Erythroblast (primary cell): ENCODE measurements at regions not wholly inside any gene's neighbourhood (a gene's known extent, or its start where the extent isn't known, plus 50 kb on each side); places are given as distances from the start of the nearest gene placed in this dataset.

ENCODE experiments used
- DNase-seq, 2 experiments: peaks; one replicate each; lab custom pipeline; 2025; lab: John Stamatoyannopoulos, UW
- GATA1 ChIP-seq: IDR thresholded peaks from 2 replicates; pipeline ENCODE4 v1.6.1; 2011; ENCODE audit warnings: low read depth, mild to moderate bottlenecking, control low read depth, low read length, moderate library complexity
- POLR2A ChIP-seq: IDR thresholded peaks from 2 replicates; pipeline ENCODE4 v1.6.1; 2011; ENCODE audit warnings: mild to moderate bottlenecking, low read length

- no peak for DNase-seq
- TF ChIP-seq POLR2A = no peak
- no peak for TF ChIP-seq GATA1
Observed at GRCh38 chr5:97907646-97908400, 724.8 kb upstream of the RIOK2 start.

DNA sequence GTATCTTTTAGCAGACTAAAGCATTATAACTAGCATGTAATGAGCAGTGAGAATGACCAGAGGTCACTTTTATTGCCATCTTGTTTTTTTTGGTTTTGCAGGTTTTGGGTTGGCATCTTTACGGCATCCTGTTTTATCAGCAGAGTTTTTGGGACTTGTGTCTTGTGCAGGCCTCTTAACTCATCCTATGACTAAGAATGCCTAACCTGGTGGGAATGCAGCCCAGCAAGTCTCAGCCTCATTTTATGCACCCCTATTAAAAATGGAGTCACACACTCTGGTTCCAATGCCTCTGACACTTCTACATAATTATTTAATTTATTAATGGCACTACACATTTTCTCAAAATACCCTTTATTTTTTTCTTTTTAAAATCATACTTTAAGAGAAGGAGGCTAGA, 726.5 kb upstream of the RIOK2 start:
- TF ChIP-seq POLR2A (no peak), GATA1 (no peak)
- DNase-seq = no peak

DNA sequence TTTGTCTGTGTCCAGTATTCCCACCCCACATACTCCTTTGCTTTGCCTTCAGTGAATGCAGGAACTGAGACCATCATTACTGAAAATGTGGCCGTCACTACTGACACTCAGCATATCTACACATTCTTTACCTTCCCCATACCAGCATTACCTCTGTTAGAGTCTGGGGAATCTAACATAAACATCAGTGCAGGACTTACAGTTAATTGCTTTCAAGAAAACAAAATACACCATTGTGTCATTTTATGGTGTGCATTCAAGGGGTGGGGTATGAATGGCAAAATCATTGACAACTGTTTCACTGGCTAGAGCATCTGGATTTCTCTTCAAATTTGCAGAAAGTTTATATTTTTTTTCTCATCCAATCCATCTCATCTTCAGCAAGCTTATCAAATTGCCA, 731.4 kb upstream of the RIOK2 start:
- TF ChIP-seq GATA1 (no peak), POLR2A (no peak)
- DNase-seq = no peak

DNA sequence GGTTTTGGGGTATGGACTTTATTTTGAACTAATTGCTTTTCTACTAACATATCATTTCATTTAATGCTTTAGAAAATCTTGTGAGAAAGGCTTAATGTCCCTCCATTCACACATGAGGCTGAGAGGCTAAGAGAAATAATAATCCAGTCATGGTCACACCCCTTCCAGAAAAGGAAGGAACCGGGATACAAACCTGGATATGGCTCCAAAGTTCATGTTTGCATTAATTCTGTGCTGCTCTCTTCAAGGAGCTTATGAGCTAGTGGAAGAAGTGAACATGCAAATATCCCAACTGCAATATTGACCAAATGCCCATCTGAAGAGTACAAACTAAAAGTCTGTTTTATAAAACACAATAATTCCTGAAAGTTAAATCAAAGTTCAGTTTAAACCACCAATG, 732.1 kb upstream of the RIOK2 start:
- TF ChIP-seq GATA1 (no peak), POLR2A (no peak)
- no peak for DNase-seq

DNA sequence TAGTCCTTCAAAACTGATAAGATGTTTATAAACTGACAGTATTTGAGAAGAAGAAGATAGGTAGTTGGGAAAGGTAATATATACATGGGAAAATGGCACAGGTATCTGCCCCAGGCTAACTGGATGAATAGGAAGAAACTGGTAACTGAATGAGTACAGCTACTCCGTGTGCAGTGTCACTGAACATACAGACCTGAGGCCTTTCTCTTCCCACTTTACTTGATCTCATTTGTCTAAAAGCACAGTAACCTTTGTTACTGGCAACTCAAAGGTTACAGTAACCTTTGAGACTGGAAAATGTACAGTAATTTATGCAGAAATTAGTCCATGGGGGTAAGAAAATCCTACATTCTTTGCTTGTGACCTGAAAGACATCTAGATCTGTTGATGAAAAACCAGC, 735.0 kb upstream of the RIOK2 start:
- TF ChIP-seq GATA1 (no peak), POLR2A (no peak)
- DNase-seq = no peak

- TF ChIP-seq POLR2A (no peak), GATA1 (no peak)
- DNase-seq = no peak
Observed at GRCh38 chr5:97918620-97919019, 735.6 kb upstream of the RIOK2 start.

- no peak for DNase-seq
- TF ChIP-seq POLR2A (no peak), GATA1 (no peak)
Observed at GRCh38 chr5:97919719-97920118, 736.7 kb upstream of the RIOK2 start.

DNA sequence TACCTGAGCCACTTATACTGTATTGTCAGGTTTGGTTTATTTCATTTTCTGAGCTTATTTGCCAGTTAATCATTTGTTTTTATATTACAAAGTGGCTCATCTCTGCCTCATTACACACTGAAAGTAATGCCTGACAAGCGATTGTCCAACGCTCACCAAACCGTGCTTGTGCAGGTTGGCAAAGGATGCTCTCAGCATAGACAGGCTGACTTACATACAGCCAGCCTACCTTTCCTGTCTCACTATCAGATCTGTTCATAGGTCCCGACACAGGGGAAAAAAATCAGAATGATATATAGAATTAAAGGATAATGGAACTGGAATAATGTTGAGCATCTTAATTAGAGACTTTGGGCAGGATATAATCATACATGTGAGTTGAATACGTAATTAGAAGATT, 739.7 kb upstream of the RIOK2 start:
- DNase-seq = no peak
- TF ChIP-seq POLR2A = no peak

DNA sequence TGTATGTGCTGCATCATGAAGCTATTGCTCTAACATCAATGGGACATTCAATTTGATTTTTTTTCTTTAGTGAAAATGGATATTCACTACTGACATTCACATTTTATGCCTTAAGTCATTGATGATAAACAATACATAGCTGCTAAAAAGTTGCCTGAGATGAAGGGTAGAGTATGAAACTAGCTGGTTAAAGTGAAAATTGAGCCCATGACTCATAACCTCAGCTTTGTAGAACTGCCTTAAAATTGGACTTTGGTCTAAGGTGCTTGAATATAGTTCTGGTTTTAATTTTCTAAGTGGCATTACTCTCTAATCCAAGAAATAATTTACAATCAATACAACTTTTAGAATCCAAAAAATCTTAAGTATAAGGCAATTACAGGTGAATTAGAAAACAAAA, 740.4 kb upstream of the RIOK2 start:
- no peak for TF ChIP-seq GATA1
- no peak for TF ChIP-seq POLR2A
- DNase-seq = no peak

GRCh38 chr5:97923997-97924396, 741.0 kb upstream of the RIOK2 start:
- TF ChIP-seq GATA1 (no peak), POLR2A (no peak)

DNA sequence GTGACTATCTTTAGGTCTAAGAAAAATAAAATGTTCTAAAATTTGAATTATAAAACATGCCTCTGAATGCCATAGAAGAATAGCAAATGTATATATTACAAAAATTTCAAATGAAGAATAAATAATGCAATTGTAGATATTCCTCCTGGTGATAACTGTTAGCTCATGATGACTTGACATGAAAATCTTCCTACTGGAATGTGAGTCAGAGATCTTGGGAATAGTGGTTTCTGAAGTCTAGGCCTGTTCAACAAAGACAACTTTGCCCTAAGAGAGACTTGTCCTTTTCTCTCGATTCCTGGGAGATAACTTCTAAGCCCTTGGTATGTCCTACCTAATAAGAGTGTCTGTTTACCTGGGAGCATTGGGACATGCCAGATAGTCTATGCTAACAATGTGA, 746.3 kb upstream of the RIOK2 start:
- DNase-seq = no peak
- TF ChIP-seq POLR2A (no peak), GATA1 (no peak)

More at GRCh38 chr5:97923997-97924396, 741.0 kb upstream of the RIOK2 start:
- no peak for DNase-seq

- DNase-seq = no peak
- TF ChIP-seq GATA1 (no peak), POLR2A (no peak)
Observed at GRCh38 chr5:97931829-97932228, 748.8 kb upstream of the RIOK2 start.

DNA sequence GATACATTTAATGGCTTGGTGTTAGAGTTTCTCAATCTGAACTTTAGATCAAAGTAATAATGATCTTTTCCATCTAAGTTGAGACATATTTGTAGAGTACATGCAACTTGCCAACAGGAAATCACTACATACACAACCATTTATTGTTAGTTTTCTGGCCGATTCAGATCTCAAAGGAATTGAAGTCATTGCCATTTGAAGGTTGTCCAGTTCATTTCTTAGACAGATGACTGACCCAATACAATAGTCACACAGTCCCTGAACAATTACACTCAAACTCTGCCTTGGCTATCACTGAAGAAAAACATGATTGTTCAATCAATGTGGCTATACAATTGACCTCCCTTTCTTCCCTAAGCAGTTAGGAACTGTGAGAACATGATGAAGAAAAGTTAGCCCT, 753.2 kb upstream of the RIOK2 start:
- DNase-seq = no peak
- no peak for TF ChIP-seq POLR2A

GRCh38 chr5:97937846-97938245, 754.8 kb upstream of the RIOK2 start:
- TF ChIP-seq POLR2A = no peak
- TF ChIP-seq GATA1 = no peak
- DNase-seq = no peak

DNA sequence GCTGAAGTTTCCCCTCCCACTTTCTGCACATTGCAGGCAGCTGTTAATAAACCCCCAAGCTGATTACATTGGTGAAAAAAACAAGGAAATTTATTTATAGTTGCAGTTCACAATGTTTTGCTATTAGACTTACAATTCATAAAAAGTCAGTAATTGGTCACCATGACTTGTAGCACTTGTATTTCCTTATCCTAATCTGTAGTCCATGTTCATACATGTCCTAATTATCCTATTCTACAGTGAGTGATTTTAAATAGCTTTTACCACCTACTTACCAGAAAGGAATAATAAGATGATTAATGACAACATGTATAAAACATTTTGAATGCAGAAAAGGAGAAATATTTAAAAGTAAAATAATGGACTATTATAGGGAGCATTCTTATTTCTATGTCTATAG, 760.0 kb upstream of the RIOK2 start:
- no peak for DNase-seq
- no peak for TF ChIP-seq POLR2A
- TF ChIP-seq GATA1 = no peak
